Fibroblast of lung (primary cell): ENCODE measurements at regions not wholly inside any gene's neighbourhood (a gene's known extent, or its start where the extent isn't known, plus 50 kb on each side); places are given as distances from the start of the nearest gene placed in this dataset.
A peak's percentile ranks its signal among the peaks of the same experiment; 100 is the strongest.

ENCODE experiments used
- DNase-seq, 2 donors: peaks; one replicate each; pipeline versions ENCODE4 v3.0.0 to v3.0.0-alpha.2; 2010; ENCODE audit warnings: low read depth in 2 of 2
- H2AFZ ChIP-seq: 2 replicates; pipeline ENCODE4 v1.5.1; 2012; ENCODE audit warnings: low read length, control low read depth, inconsistent platforms
- H3K27ac ChIP-seq: 2 replicates; pipeline ENCODE4 v1.5.1; 2011; ENCODE audit warnings: low read length, control low read depth; ENCODE audit not compliant: insufficient read depth
- H3K27me3 ChIP-seq: 2 replicates; pipeline ENCODE4 v1.5.1; 2011; ENCODE audit warnings: mild to moderate bottlenecking, low read length; ENCODE audit not compliant: control insufficient read depth, insufficient read depth
- H3K36me3 ChIP-seq: 2 replicates; pipeline ENCODE4 v1.5.1; 2011; ENCODE audit warnings: low read length; ENCODE audit not compliant: control insufficient read depth, insufficient read depth
- H3K4me1 ChIP-seq: 2 replicates; pipeline ENCODE4 v1.5.1; 2011; ENCODE audit warnings: low read length; ENCODE audit not compliant: control insufficient read depth, insufficient read depth; ENCODE audit errors: extremely low read depth
- H3K4me2 ChIP-seq: 2 replicates; pipeline ENCODE4 v1.5.1; 2011; ENCODE audit warnings: low read length, control low read depth; ENCODE audit not compliant: insufficient read depth; ENCODE audit errors: extremely low read depth
- H3K4me3 ChIP-seq, 4 experiments: fragments of 200-600 bp in 1 of 4; sonication (generic) in 1 of 4; replicated peaks in 1 of 4; 2 replicates each; pipeline ENCODE4 v1.5.1; 2011 to 2016; ENCODE audit warnings: low read length in 4 of 4, low read depth in 3 of 4, mild to moderate bottlenecking in 3 of 4, control low read depth in 2 of 4, inconsistent platforms in 1 of 4, mixed read lengths in 1 of 4; ENCODE audit not compliant: insufficient read depth in 1 of 4; ENCODE audit errors: control extremely low read depth in 1 of 4
- H3K79me2 ChIP-seq: 2 replicates; pipeline ENCODE4 v1.5.1; 2012; ENCODE audit warnings: mild to moderate bottlenecking, low read length, inconsistent platforms; ENCODE audit not compliant: control insufficient read depth, insufficient read depth
- H3K9ac ChIP-seq: 2 replicates; pipeline ENCODE4 v1.5.1; 2011; ENCODE audit warnings: mild to moderate bottlenecking, low read length, control low read depth; ENCODE audit not compliant: insufficient read depth
- H3K9me3 ChIP-seq: 2 replicates; pipeline ENCODE4 v1.5.1; 2012; ENCODE audit warnings: low read depth, low read length; ENCODE audit not compliant: control insufficient read depth, insufficient read depth
- H4K20me1 ChIP-seq: 2 replicates; pipeline ENCODE4 v1.5.1; 2011; ENCODE audit warnings: low read length; ENCODE audit not compliant: control insufficient read depth, insufficient read depth; ENCODE audit errors: extremely low read depth
- EZH2 ChIP-seq: IDR thresholded peaks from 2 replicates; pipeline ENCODE4 v1.5.1; 2012; ENCODE audit warnings: low read length, control low read depth, mild to moderate bottlenecking; ENCODE audit errors: missing control alignments
- TF ChIP-seq, protein P1 (sequence below), 2 donors: IDR thresholded peaks in 1 of 2; conservative IDR thresholded peaks in 1 of 2; 1 replicate in 1 of 2; 2 replicates in 1 of 2; pipeline ENCODE4 v1.5.1; 2011 to 2012; ENCODE audit warnings: low read length in 2 of 2, control low read depth in 1 of 2, inconsistent platforms in 1 of 2, low read depth in 1 of 2, mild to moderate bottlenecking in 1 of 2

DNA sequence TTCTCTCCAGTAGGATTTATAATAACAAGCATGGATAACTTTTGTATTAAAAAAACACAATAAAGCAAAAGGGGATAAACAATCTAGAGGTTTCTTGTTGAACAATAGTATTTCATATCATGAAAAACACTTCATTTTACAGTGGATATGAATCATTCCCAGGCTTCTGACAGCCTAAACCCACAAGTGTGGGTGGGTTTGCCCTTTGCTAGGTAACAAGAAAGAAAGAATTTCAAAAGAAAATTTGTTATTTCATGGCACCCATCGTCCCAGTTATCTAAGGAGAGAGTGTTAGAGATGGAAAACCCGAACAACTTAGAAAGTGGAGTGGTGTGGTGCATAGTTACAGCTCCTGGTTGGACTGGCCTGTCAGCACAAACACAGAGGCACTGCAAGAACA is 76.1 kb upstream of the GPR6 start:
- Histone ChIP-seq H3K4me3 (no peak overlapping the region), H3K9ac (no peak overlapping the region), H3K36me3 (no peaks in the 10 kb centered on the region), H2AFZ (no peak overlapping the region), H3K27me3 (no peaks in the 10 kb centered on the region), H3K79me2 (no peaks in the 10 kb centered on the region), H4K20me1 (no peaks in the 10 kb centered on the region), H3K27ac (no peak overlapping the region), H3K4me2 (no peak overlapping the region), H3K4me1 (no peaks in the 10 kb centered on the region), H3K9me3 (no peaks in the 10 kb centered on the region)
- DNase-seq: peak in 1 of 2 donors; percentile 17
- no peak for TF ChIP-seq EZH2
- TF ChIP-seq, protein P1, sequence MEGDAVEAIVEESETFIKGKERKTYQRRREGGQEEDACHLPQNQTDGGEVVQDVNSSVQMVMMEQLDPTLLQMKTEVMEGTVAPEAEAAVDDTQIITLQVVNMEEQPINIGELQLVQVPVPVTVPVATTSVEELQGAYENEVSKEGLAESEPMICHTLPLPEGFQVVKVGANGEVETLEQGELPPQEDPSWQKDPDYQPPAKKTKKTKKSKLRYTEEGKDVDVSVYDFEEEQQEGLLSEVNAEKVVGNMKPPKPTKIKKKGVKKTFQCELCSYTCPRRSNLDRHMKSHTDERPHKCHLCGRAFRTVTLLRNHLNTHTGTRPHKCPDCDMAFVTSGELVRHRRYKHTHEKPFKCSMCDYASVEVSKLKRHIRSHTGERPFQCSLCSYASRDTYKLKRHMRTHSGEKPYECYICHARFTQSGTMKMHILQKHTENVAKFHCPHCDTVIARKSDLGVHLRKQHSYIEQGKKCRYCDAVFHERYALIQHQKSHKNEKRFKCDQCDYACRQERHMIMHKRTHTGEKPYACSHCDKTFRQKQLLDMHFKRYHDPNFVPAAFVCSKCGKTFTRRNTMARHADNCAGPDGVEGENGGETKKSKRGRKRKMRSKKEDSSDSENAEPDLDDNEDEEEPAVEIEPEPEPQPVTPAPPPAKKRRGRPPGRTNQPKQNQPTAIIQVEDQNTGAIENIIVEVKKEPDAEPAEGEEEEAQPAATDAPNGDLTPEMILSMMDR (conservative IDR thresholded peaks at IDR 0.05 in 1 of 2, IDR thresholded peaks at IDR 0.05 in 1 of 2; ENCODE audit: low read depth in 1 of 2, low read length in 2 of 2): no peak

DNA sequence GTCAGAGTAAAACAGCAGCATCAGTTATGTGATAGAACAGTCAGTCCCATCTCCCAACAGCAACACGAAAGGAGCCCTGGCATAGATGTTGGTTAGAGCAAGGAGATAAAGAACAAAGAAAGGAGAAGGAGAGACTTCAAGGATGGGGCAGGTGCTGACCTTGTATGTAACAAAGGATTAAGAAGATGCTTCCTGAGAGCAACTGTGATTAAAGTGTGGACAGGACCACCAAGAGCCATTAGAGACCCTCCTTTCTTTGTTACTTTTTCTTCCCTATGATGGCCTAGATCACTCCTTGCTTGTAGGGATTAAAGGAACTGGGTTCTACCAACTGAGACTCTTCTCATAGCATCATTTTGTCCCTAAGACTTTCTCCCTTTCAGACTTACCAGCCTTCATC is 75.2 kb upstream of the GPR6 start:
- H3K79me2 ChIP-seq: no peaks in the 10 kb centered on the region
- no peak overlapping the region for H2AFZ ChIP-seq
- no peak overlapping the region for H3K9ac ChIP-seq
- H3K27ac ChIP-seq: no peak overlapping the region
- no peak overlapping the region for H3K4me2 ChIP-seq
- H3K27me3 ChIP-seq: no peaks in the 10 kb centered on the region
- TF ChIP-seq EZH2: no peak
- TF ChIP-seq, protein P1 (conservative IDR thresholded peaks at IDR 0.05 in 1 of 2, IDR thresholded peaks at IDR 0.05 in 1 of 2; ENCODE audit: low read depth in 1 of 2, low read length in 2 of 2): no peak
- H3K4me1 ChIP-seq: no peaks in the 10 kb centered on the region
- no peaks in the 10 kb centered on the region for H4K20me1 ChIP-seq
- H3K9me3 ChIP-seq: no peaks in the 10 kb centered on the region
- DNase-seq: no peak
- H3K36me3 ChIP-seq: no peaks in the 10 kb centered on the region
- no peak overlapping the region for H3K4me3 ChIP-seq

- Histone ChIP-seq H3K27me3 (peaks cover 2% of the 10 kb centered on the region), H3K4me1 (no peaks in the 10 kb centered on the region), H3K4me3 (no peak overlapping the region), H2AFZ (no peak overlapping the region), H3K9ac (no peak overlapping the region), H3K36me3 (no peaks in the 10 kb centered on the region), H3K4me2 (no peak overlapping the region), H3K79me2 (no peaks in the 10 kb centered on the region), H3K9me3 (no peaks in the 10 kb centered on the region), H4K20me1 (no peaks in the 10 kb centered on the region), H3K27ac (no peak overlapping the region)
- DNase-seq: no peak
- TF ChIP-seq EZH2: no peak
- TF ChIP-seq, protein P1 (conservative IDR thresholded peaks at IDR 0.05 in 1 of 2, IDR thresholded peaks at IDR 0.05 in 1 of 2; ENCODE audit: low read depth in 1 of 2, low read length in 2 of 2): no peak
These were observed 67.5 kb upstream of the GPR6 start for GRCh38 chr6:109910571-109910970.
